Dermis blood vessel endothelial cell (primary cell): ENCODE measurements at regions not wholly inside any gene's neighbourhood (a gene's known extent, or its start where the extent isn't known, plus 50 kb on each side); places are given as distances from the start of the nearest gene placed in this dataset.

Source experiments
- DNase-seq: peaks from one replicate; pipeline ENCODE4 v3.0.0; 2010

DNA sequence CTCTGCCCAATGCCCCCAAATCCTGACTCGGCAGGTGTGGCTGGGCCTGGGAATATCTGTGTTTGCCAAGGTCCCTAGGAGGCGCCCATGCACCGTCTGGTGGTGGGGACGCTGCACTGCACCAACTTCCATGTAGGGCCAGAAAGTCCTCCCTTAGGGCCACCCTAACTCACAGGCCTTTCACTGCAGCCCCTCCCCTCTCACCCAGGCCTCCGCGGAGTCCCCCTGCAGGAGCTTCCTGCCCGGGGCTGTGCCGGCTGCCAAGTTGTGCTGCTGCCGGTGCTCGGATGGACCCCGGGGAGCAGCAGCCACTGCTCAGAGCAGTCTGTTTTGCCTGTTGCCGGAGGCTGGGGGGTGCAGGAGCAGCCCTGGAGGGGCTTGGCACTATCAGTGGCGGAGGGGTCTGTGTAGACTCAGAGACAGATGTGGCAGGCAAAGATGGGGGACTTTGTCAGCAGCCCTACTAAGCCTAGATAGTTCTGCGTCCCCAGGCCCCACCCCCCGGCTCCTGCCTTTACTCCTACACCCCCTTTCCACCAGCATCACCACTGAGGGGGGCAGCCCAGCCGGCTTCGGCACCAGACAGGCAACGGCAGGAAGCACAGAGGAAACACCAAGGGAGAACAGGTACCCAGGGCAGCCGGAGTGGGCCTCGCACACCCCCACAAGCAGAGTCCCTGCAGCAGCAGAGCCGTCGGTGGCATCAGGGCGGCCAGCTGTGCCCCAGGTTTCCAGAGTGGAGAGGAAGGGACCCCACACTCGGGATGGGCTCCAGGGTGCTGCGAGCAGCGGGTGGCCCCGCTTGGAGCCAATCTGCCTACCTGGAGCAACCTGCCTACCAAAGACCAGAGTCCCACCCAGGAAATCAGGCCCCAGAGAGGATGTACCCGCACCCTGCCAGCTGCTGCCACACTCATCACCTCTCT is 124.3 kb downstream of the TRIM29 start:
- peak; percentile 56 for DNase-seq

GRCh38 chr11:120012245-120012644 is 125.7 kb downstream of the TRIM29 start:
- no peak for DNase-seq

DNA sequence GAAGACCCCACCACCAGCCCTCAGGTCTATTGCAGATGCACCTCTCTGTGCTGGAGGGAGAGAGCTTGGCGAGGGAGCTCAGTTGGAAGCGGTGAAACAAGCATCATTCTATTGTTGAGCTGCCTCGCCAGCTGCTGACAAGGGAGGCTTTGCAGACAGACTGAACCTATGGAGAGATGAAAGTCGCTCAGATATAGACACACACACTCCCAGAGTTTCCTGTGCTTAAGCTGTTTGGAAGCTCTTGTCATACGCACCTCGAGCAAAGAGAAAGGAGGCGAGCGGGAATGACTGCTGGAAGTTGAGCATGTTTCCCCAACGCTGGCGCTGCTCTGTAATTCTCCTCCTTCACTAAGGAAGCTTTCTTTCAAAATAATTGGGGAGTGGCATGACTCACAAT is 126.1 kb downstream of the TRIM29 start:
- DNase-seq = no peak

GRCh38 chr11:120010775-120011174 is 127.1 kb downstream of the TRIM29 start:
- no peak for DNase-seq

- DNase-seq = no peak
Measured at GRCh38 chr11:120009938-120010337, 128.0 kb downstream of the TRIM29 start.

GRCh38 chr11:120007144-120007543 is 130.8 kb downstream of the TRIM29 start:
- no peak for DNase-seq

DNA sequence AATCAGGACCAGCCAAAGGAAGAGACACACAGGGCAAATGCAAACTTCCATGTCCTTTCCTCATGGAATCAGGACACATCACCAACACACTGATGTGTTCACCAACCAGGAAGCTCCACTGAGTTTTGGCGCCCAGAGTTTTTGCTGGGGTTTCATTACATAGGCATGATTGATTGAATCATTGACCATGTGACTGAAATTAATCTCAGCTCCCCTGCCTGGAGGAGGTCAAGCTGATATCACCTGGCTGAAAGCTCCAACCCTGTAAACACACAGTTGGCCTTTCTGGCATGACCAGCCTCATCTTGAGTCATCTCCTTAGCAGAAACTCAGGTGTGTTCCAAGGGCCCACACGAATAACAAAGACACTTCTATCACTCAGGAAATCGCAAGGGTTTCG is 133.2 kb downstream of the TRIM29 start:
- DNase-seq = no peak

GRCh38 chr11:120001178-120002090 is 136.5 kb downstream of the TRIM29 start:
- no peak for DNase-seq

GRCh38 chr11:119999220-119999619 is 138.7 kb downstream of the TRIM29 start:
- no peak for DNase-seq

DNA sequence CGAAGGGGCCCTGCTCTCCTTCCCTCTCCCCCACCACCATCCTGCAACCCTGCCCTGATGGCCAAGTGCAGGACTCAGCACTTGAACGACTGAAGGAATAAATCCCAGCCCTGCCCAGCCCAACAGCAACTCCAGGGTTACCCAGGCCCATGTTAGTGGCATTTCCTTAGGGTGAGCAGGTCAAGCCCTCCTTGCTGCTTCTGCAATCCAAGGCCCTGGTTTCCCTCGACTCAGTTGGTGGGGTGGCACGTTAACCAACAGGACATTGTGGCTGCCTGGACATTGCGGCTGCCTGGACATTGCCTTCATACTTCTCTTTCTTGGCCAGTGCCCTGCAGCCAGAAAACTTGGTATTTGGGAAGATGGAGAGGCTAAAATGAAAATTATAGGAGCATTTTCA is 141.4 kb downstream of the TRIM29 start:
- DNase-seq = no peak

- DNase-seq = no peak
Measured at GRCh38 chr11:119995730-119996491, 142.0 kb downstream of the TRIM29 start.

- no peak for DNase-seq
Measured at GRCh38 chr11:119993722-119994121, 144.2 kb downstream of the TRIM29 start.

- no peak for DNase-seq
Measured at GRCh38 chr11:119992171-119993051, 145.5 kb downstream of the TRIM29 start.

DNA sequence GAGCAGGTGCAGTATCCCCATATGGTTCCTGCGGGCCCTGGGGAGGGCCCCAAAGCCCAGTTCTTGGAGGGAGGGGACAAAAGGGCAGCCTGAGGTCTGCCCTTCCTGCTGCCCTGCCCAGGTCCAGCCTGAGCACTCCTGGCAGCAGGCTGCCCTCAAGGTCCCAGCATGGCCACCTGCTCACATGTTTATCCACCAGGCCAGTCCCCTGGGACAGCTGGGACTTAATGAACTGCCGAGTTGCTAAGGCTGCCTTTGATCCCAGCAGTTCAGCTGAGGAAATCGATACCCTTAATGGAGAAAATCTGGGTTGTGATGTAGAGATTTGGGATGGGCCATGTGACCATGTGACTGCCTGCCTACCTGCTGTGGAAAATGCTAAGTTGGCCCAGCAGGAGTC is 146.2 kb downstream of the TRIM29 start:
- no peak for DNase-seq

GRCh38 chr11:119991022-119991404 is 146.9 kb downstream of the TRIM29 start:
- no peak for DNase-seq

GRCh38 chr11:119990309-119991021 is 147.4 kb downstream of the TRIM29 start:
- no peak for DNase-seq

DNA sequence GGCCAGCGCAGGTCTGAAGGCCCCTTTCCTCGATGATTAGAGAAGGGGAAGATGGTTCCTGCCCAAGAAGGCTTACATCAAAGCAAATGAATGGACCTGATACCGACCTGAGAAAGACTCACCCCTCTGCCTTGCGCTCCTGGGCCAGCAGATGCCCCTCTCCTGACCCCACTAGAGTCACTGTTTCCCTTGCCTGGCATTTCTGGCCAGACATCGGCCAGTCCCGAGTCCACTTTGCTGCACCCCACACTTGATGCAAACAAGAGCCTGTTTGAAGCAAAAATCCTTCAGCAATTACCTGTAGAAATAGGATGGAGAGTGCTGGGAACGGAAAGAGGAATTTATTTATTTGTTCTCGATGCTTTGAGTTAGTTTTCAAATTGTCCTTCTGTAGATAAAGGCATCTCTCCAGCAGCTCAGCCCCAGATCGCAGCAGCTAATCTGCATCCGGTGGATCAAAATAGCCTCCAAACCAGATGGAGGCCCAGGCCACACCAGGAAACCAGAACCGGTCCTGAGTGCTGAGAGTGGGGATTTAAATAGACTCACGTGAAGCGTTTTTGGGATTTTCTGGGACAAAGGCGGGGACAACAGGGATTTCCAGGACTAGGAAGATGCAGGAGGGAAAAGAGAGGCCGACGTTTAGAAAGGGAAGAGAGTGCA is 148.6 kb downstream of the TRIM29 start:
- DNase-seq = no peak

- no peak for DNase-seq
Measured at GRCh38 chr11:119985551-119985950, 152.4 kb downstream of the TRIM29 start.

- DNase-seq = no peak
Measured at GRCh38 chr11:119983816-119984215, 154.1 kb downstream of the TRIM29 start.

GRCh38 chr11:119983240-119983732 is 154.6 kb downstream of the TRIM29 start:
- DNase-seq = no peak
